ENCODE measurements at regions not wholly inside any gene's neighbourhood (a gene's known extent, or its start where the extent isn't known, plus 50 kb on each side); places are given as distances from the start of the nearest gene placed in this dataset.

DNA sequence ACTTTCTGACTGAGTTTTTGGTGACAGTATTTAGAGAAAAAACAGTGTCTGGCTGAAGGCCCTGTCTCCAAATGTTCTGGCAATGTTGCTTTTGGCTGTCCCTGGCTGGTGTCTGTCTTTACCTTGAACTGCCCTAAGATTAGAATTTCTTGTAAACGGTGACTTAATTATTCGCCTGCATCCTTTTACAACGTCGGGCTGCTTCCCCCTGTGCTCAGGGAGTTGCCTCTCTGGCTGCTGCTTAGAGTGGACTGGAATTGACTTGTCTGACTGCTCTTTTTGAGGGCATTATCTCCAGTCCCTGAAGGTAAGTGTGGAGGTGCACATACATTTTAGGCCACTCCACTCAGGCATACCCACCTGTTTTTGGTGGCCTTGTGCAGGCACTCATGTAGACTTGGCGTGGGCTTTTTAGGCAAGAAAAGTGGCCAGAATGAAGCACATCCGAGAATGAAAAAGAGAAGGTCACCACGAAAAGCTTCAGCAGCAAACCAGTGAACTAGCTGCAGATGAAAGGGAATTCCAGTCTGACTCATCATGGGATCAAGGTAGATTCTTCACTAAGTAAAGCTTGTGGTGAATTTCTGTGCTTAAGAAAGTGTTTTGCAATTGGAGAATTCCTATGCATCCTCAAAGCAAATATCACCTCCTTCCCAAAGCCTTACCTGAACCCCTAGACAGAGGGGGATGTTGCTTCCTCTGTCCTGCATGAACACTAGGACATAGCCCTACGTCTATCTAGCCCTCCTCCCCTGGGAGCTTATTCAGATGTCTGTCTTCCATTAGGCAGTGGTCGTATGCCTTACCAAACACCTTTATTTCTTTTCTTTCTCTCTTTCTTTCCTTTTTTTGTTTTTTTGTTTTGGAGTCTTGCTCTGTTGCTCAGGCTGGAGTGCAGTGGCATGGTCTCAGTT is 230.3 kb upstream of the TRIB2 start:
- TF ChIP-seq GATA3 (IDR thresholded peaks at IDR 0.05; ENCODE audit: low read depth, low read length) = no peak
- TF ChIP-seq GATA2 (IDR thresholded peaks at IDR 0.05; ENCODE audit: low read depth, low read length) = no peak

Data from SH-SY5Y (cell line).